Nephron progenitor cell (in vitro differentiated cells): ENCODE measurements at regions not wholly inside any gene's neighbourhood (a gene's known extent, or its start where the extent isn't known, plus 50 kb on each side); places are given as distances from the start of the nearest gene placed in this dataset.
"Not testable (repeated sequence)": the region's sequence is repeated elsewhere in the genome, so short reads cannot be mapped to it uniquely, and the experiment has no call there.

Source experiments
- DNase-seq: peaks from one replicate; pipeline ENCODE4 v3.0.0; 2021
- H3K27ac Mint-ChIP-seq: 2 replicates; pipeline ENCODE4 v1.8.0; 2021; ENCODE audit warnings: mild to moderate bottlenecking, moderate library complexity, mixed read lengths
- H3K27me3 Mint-ChIP-seq: 2 replicates; pipeline ENCODE4 v1.8.0; 2021; ENCODE audit warnings: mild to moderate bottlenecking, low read depth, mixed read lengths; ENCODE audit not compliant: poor library complexity
- H3K36me3 Mint-ChIP-seq: 2 replicates; pipeline ENCODE4 v1.8.0; 2021; ENCODE audit warnings: low read depth, mixed read lengths
- H3K4me1 Mint-ChIP-seq: 2 replicates; pipeline ENCODE4 v1.8.0; 2021; ENCODE audit warnings: mixed read lengths
- H3K4me3 Mint-ChIP-seq: 2 replicates; pipeline ENCODE4 v1.8.0; 2021; ENCODE audit warnings: mild to moderate bottlenecking, moderate library complexity, mixed read lengths
- H3K9me3 Mint-ChIP-seq: 2 replicates; pipeline ENCODE4 v1.8.0; 2021; ENCODE audit warnings: mild to moderate bottlenecking, moderate library complexity, mixed read lengths
- TF ChIP-seq, protein P1 (sequence below): fragments of 200-600 bp; sonication (generic); IDR thresholded peaks from 2 replicates; pipeline ENCODE4 v1.5.0; 2021; ENCODE audit warnings: antibody characterized with exemption

DNA sequence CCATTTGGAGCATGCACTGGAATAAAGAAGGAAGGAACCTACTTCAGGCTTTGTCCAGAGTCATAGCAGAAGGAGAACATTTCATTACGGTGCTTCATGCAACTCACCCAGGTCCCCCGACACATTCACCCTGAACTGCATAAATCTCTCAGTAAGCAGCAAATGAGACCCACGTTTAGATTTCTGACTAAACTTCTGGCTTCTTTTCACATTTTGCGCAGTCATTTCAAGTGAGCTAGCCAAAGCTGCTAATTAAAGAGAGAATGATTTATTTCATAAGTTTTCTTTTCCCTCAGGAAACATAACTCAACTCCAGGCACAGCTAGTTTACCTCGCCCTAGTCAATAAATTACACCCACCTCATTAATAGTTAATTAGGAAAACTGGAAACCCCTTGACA, 88.6 kb upstream of the GAS1 start:
- Mint-ChIP-seq H3K4me3 (peak overlapping the region; percentile 21), H3K9me3 (peaks cover 12% of the 10 kb centered on the region), H3K4me1 (peaks cover 82% of the 10 kb centered on the region), H3K27me3 (no peaks in the 10 kb centered on the region), H3K27ac (peak overlapping the region; percentile 99), H3K36me3 (peaks cover 11% of the 10 kb centered on the region)
- TF ChIP-seq, protein P1, sequence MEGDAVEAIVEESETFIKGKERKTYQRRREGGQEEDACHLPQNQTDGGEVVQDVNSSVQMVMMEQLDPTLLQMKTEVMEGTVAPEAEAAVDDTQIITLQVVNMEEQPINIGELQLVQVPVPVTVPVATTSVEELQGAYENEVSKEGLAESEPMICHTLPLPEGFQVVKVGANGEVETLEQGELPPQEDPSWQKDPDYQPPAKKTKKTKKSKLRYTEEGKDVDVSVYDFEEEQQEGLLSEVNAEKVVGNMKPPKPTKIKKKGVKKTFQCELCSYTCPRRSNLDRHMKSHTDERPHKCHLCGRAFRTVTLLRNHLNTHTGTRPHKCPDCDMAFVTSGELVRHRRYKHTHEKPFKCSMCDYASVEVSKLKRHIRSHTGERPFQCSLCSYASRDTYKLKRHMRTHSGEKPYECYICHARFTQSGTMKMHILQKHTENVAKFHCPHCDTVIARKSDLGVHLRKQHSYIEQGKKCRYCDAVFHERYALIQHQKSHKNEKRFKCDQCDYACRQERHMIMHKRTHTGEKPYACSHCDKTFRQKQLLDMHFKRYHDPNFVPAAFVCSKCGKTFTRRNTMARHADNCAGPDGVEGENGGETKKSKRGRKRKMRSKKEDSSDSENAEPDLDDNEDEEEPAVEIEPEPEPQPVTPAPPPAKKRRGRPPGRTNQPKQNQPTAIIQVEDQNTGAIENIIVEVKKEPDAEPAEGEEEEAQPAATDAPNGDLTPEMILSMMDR: no peak
- no peak for DNase-seq

- no peaks in the 10 kb centered on the region for H3K27me3 Mint-ChIP-seq
- peaks cover 88% of the 10 kb centered on the region for H3K4me1 Mint-ChIP-seq
- peak overlapping the region; percentile 99 for H3K27ac Mint-ChIP-seq
- peaks cover 18% of the 10 kb centered on the region for H3K9me3 Mint-ChIP-seq
- TF ChIP-seq, protein P1: no peak
- peak overlapping the region; percentile 21 for H3K4me3 Mint-ChIP-seq
- peaks cover 14% of the 10 kb centered on the region for H3K36me3 Mint-ChIP-seq
- DNase-seq: no peak
These were observed 89.2 kb upstream of the GAS1 start for GRCh38 chr9:87036506-87036905.

DNA sequence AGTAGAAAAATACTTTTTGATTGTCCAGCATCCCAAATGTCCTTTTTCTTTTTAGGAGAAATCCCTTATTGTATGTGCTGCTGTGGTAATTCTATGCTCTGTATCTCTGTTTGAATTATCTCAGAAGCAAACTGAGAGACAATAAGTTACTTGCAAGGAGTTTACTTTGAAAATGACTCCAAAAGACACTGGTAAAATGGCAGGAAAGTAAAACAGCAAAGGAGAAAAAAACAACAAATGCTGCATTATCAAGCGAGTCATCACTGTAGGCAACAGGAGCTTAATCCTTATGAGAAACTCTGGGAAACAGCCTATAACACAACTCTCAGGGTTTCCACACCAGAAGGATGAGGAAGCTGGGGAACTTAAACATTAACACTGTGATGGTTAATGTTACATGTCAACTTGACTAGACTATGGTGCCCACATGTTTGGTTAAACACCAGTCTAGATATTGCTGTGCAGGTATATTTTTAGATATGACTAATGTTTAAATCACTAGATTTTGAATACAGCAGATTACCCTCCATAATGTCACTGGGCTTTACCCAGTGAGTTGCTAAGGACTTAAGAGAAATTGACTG, 92.6 kb upstream of the GAS1 start:
- H3K27ac Mint-ChIP-seq: peak overlapping the region; percentile 76
- peak overlapping the region; percentile 82 for H3K4me3 Mint-ChIP-seq
- peaks cover 16% of the 10 kb centered on the region for H3K36me3 Mint-ChIP-seq
- peaks cover 38% of the 10 kb centered on the region for H3K9me3 Mint-ChIP-seq
- no peak for DNase-seq
- H3K27me3 Mint-ChIP-seq: no peaks in the 10 kb centered on the region
- TF ChIP-seq, protein P1: no peak
- peaks cover 63% of the 10 kb centered on the region for H3K4me1 Mint-ChIP-seq

- Mint-ChIP-seq H3K27me3 (no peaks in the 10 kb centered on the region), H3K4me3 (peak overlapping the region; percentile 82), H3K4me1 (peaks cover 57% of the 10 kb centered on the region), H3K27ac (no peak overlapping the region), H3K9me3 (peaks cover 38% of the 10 kb centered on the region), H3K36me3 (peaks cover 16% of the 10 kb centered on the region)
- no peak for DNase-seq
- TF ChIP-seq, protein P1: no peak
These were observed 93.2 kb upstream of the GAS1 start for GRCh38 chr9:87040410-87041009.

GRCh38 chr9:87041553-87042235, 94.4 kb upstream of the GAS1 start:
- Mint-ChIP-seq H3K4me3 (peak overlapping the region; percentile 82), H3K4me1 (peaks cover 46% of the 10 kb centered on the region), H3K9me3 (peaks cover 42% of the 10 kb centered on the region), H3K27ac (peak overlapping the region; percentile 94), H3K36me3 (peaks cover 16% of the 10 kb centered on the region)
- not testable (repeated sequence) for H3K27me3 Mint-ChIP-seq, DNase-seq

GRCh38 chr9:87049929-87050608, 102.8 kb upstream of the GAS1 start:
- H3K27ac Mint-ChIP-seq, H3K36me3 Mint-ChIP-seq, H3K4me1 Mint-ChIP-seq, DNase-seq, H3K27me3 Mint-ChIP-seq, H3K4me3 Mint-ChIP-seq: not testable (repeated sequence)
- peaks cover 33% of the 10 kb centered on the region for H3K9me3 Mint-ChIP-seq
